ENCODE measurements at regions not wholly inside any gene's neighbourhood (a gene's known extent, or its start where the extent isn't known, plus 50 kb on each side); places are given as distances from the start of the nearest gene placed in this dataset.

GRCh38 chr9:107945493-107945892 is 455.9 kb upstream of the KLF4 start (continued):
- TF ChIP-seq, protein P1, sequence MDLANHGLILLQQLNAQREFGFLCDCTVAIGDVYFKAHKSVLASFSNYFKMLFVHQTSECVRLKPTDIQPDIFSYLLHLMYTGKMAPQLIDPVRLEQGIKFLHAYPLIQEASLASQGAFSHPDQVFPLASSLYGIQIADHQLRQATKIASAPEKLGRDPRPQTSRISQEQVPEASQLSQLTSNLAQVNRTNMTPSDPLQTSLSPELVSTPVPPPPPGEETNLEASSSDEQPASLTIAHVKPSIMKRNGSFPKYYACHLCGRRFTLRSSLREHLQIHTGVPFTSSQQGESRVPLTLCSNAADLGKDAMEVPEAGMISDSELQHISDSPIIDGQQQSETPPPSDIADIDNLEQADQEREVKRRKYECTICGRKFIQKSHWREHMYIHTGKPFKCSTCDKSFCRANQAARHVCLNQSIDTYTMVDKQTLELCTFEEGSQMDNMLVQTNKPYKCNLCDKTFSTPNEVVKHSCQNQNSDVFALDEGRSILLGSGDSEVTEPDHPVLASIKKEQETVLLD (CRISPR knock-in tag; IDR thresholded peaks at IDR 0.05; ENCODE audit: low read depth), result no peak
- TF ChIP-seq KDM6A (CRISPR knock-in tag; IDR thresholded peaks at IDR 0.05; ENCODE audit: low read depth), result no peak
- no peak for TF ChIP-seq ZMAT5 (CRISPR knock-in tag; IDR thresholded peaks at IDR 0.05; ENCODE audit: borderline replicate concordance, low read depth)
- TF ChIP-seq ZNF501 (CRISPR knock-in tag; IDR thresholded peaks at IDR 0.05), result no peak
- no peak for TF ChIP-seq MEIS2 (CRISPR knock-in tag; IDR thresholded peaks at IDR 0.05)

GRCh38 chr9:107944387-107944786 is 454.8 kb upstream of the KLF4 start:
- FAIRE-seq (no peak), ATAC-seq (no peak), DNase-seq (ENCODE audit: low spot score) (no peak)
- no peaks in the 10 kb centered on the region for H3K9me3 ChIP-seq (ENCODE audit: low read length)
- no peak overlapping the region for H3K9ac ChIP-seq (ENCODE audit: insufficient read depth, low read depth, low read length)
- H2AFZ ChIP-seq (ENCODE audit: low read length), result no peak overlapping the region
- no peak for TF ChIP-seq SP4 (CRISPR knock-in tag; IDR thresholded peaks at IDR 0.05)
- no peak overlapping the region for H3K27ac ChIP-seq (ENCODE audit: extremely low read length, insufficient read depth, low read length)
- H4K20me1 ChIP-seq (ENCODE audit: insufficient read depth, low read length), result no peaks in the 10 kb centered on the region
- no peak overlapping the region for H3K4me2 ChIP-seq (ENCODE audit: low read depth, low read length)
- ChIA-PET CTCF (ENCODE audit: low intra/inter-chr PET ratio, low total read pairs) (no interaction called here), POLR2A (no interaction called here)
- H3K4me3 ChIP-seq (replicated peaks in 1 of 3; ENCODE audit: insufficient read depth in 1 of 3, low read depth in 2 of 3, low read length in 3 of 3), result no peak overlapping the region
- WGBS (ENCODE audit: low lambda C conversion rate), result 50% methylated on average over 10 of the region's 10 CpGs
- no peaks in the 10 kb centered on the region for H3K79me2 ChIP-seq (ENCODE audit: insufficient read depth, low read length)
- H3K36me3 ChIP-seq (replicated peaks in 1 of 2; ENCODE audit: control insufficient read depth in 1 of 2, insufficient read depth in 2 of 2, low read length in 2 of 2), result no peaks in the 10 kb centered on the region
- BruUV-seq (replicated peaks), result no TSS peak
- in situ Hi-C loops (cut with HindIII; ENCODE audit: extremely low pct_ligation_motif_present, low pct_unique_long_range_greater_than_20kb), result no loop called here
- intact Hi-C loops (cut with micrococcal nuclease; ENCODE audit: unreplicated experiment), result no loop called here
- no peaks in the 10 kb centered on the region for H3K27me3 ChIP-seq (ENCODE audit: control insufficient read depth in 1 of 2, insufficient read depth in 2 of 2, low read length in 2 of 2)
- H3K4me1 ChIP-seq (ENCODE audit: insufficient read depth, low read length), result no peaks in the 10 kb centered on the region

- Histone ChIP-seq H3K36me3 (replicated peaks in 1 of 2; ENCODE audit: control insufficient read depth in 1 of 2, insufficient read depth in 2 of 2, low read length in 2 of 2) (no peaks in the 10 kb centered on the region), H3K4me1 (ENCODE audit: insufficient read depth, low read length) (no peaks in the 10 kb centered on the region), H3K9ac (ENCODE audit: insufficient read depth, low read depth, low read length) (no peak overlapping the region), H3K9me3 (ENCODE audit: low read length) (no peaks in the 10 kb centered on the region), H3K79me2 (ENCODE audit: insufficient read depth, low read length) (no peaks in the 10 kb centered on the region), H3K27ac (ENCODE audit: extremely low read length, insufficient read depth, low read length) (no peak overlapping the region), H3K27me3 (ENCODE audit: control insufficient read depth in 1 of 2, insufficient read depth in 2 of 2, low read length in 2 of 2) (no peaks in the 10 kb centered on the region), H4K20me1 (ENCODE audit: insufficient read depth, low read length) (no peaks in the 10 kb centered on the region), H3K4me3 (replicated peaks in 1 of 3; ENCODE audit: insufficient read depth in 1 of 3, low read depth in 2 of 3, low read length in 3 of 3) (no peak overlapping the region), H3K4me2 (ENCODE audit: low read depth, low read length) (no peak overlapping the region), H2AFZ (ENCODE audit: low read length) (no peak overlapping the region)
- no TSS peak for BruUV-seq (replicated peaks)
- in situ Hi-C loops (cut with HindIII; ENCODE audit: extremely low pct_ligation_motif_present, low pct_unique_long_range_greater_than_20kb), result no loop called here
- intact Hi-C loops (cut with micrococcal nuclease; ENCODE audit: unreplicated experiment), result no loop called here
- POLR2A ChIA-PET, result no interaction called here
- FAIRE-seq (no peak), DNase-seq (ENCODE audit: low spot score) (no peak), ATAC-seq (no peak)
- CTCF ChIA-PET (ENCODE audit: low intra/inter-chr PET ratio, low total read pairs), result no interaction called here
- no peak for TF ChIP-seq ZNF326 (CRISPR knock-in tag; IDR thresholded peaks at IDR 0.05; ENCODE audit: borderline replicate concordance)
- TF ChIP-seq, protein P2, sequence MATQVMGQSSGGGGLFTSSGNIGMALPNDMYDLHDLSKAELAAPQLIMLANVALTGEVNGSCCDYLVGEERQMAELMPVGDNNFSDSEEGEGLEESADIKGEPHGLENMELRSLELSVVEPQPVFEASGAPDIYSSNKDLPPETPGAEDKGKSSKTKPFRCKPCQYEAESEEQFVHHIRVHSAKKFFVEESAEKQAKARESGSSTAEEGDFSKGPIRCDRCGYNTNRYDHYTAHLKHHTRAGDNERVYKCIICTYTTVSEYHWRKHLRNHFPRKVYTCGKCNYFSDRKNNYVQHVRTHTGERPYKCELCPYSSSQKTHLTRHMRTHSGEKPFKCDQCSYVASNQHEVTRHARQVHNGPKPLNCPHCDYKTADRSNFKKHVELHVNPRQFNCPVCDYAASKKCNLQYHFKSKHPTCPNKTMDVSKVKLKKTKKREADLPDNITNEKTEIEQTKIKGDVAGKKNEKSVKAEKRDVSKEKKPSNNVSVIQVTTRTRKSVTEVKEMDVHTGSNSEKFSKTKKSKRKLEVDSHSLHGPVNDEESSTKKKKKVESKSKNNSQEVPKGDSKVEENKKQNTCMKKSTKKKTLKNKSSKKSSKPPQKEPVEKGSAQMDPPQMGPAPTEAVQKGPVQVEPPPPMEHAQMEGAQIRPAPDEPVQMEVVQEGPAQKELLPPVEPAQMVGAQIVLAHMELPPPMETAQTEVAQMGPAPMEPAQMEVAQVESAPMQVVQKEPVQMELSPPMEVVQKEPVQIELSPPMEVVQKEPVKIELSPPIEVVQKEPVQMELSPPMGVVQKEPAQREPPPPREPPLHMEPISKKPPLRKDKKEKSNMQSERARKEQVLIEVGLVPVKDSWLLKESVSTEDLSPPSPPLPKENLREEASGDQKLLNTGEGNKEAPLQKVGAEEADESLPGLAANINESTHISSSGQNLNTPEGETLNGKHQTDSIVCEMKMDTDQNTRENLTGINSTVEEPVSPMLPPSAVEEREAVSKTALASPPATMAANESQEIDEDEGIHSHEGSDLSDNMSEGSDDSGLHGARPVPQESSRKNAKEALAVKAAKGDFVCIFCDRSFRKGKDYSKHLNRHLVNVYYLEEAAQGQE (IDR thresholded peaks at IDR 0.05; ENCODE audit: borderline replicate concordance in 1 of 2, low read depth in 1 of 2, low read length in 2 of 2), result no peak
- TF ChIP-seq MAFK (conservative IDR thresholded peaks at IDR 0.05 in 1 of 2, IDR thresholded peaks at IDR 0.05 in 1 of 2; ENCODE audit: low read length in 2 of 2), result no peak
- TF ChIP-seq ISL2 (CRISPR knock-in tag; IDR thresholded peaks at IDR 0.05), result no peak
- WGBS (ENCODE audit: low lambda C conversion rate), result 5% methylated on average over 3 of the region's 3 CpGs
These were observed 454.3 kb upstream of the KLF4 start for GRCh38 chr9:107943901-107944300.

Data from HepG2 (cell line).